Endothelial cell (in vitro differentiated cells): ENCODE measurements at regions not wholly inside any gene's neighbourhood (a gene's known extent, or its start where the extent isn't known, plus 50 kb on each side); places are given as distances from the start of the nearest gene placed in this dataset.

Source experiments
- DNase-seq: peaks from one replicate; pipeline ENCODE4 v3.0.0; 2021; ENCODE audit warnings: low spot score
- H3K27ac Mint-ChIP-seq: one replicate; pipeline ENCODE4 v1.8.0; 2021; ENCODE audit warnings: mixed read lengths, inconsistent platforms; ENCODE audit not compliant: unreplicated experiment
- H3K27me3 Mint-ChIP-seq: one replicate; pipeline ENCODE4 v1.8.0; 2021; ENCODE audit warnings: mild to moderate bottlenecking, moderate library complexity, mixed read lengths, inconsistent platforms; ENCODE audit not compliant: unreplicated experiment
- H3K36me3 Mint-ChIP-seq: one replicate; pipeline ENCODE4 v1.8.0; 2021; ENCODE audit warnings: mild to moderate bottlenecking, low read depth, mixed read lengths, inconsistent platforms; ENCODE audit not compliant: unreplicated experiment
- H3K4me1 Mint-ChIP-seq: one replicate; pipeline ENCODE4 v1.8.0; 2021; ENCODE audit warnings: mild to moderate bottlenecking, mixed read lengths, inconsistent platforms; ENCODE audit not compliant: unreplicated experiment
- H3K4me3 Mint-ChIP-seq: one replicate; pipeline ENCODE4 v1.8.0; 2021; ENCODE audit warnings: mild to moderate bottlenecking, mixed read lengths, inconsistent platforms; ENCODE audit not compliant: unreplicated experiment
- H3K9me3 Mint-ChIP-seq: one replicate; pipeline ENCODE4 v1.8.0; 2021; ENCODE audit warnings: mixed read lengths, inconsistent platforms; ENCODE audit not compliant: unreplicated experiment
- TF ChIP-seq, protein P1 (sequence below): fragments of 200-600 bp; sonication (generic); IDR thresholded peaks from one replicate; pipeline ENCODE4 v1.5.0; 2021; ENCODE audit warnings: antibody characterized with exemption; ENCODE audit not compliant: unreplicated experiment

DNA sequence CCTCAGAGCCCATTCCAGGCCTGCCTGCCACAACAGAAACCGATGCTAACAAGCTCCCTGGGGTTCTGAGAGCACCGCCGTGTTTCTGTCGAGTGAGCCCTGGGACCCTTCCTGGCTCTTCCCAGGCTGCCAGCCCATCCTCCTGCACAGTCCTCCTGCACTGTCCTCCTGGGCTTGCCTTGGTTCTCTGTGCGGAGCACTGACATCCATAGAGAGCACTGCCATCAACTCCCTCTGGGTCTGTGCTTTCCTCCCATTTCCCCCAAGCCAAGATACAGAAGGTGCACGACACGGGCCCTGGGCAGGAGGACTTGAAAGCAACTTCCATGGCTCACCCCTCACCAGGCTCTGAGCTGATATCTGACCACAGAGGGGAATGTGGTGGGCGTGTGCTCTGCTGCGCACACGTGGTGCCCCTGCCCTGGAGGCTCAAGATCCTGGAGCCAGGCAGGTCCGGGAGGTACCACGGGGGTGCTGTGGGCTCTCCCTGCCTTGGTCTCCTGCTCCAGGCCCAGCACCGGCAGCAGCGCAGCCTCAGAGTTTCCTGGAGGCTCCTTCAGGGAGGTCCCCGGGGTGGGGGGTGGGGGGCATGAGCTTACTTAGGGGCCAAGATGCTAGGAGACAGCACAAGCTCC, 304.2 kb downstream of the BRD1 start:
- DNase-seq, result no peak
- H3K36me3 Mint-ChIP-seq, result no peaks in the 10 kb centered on the region

DNA sequence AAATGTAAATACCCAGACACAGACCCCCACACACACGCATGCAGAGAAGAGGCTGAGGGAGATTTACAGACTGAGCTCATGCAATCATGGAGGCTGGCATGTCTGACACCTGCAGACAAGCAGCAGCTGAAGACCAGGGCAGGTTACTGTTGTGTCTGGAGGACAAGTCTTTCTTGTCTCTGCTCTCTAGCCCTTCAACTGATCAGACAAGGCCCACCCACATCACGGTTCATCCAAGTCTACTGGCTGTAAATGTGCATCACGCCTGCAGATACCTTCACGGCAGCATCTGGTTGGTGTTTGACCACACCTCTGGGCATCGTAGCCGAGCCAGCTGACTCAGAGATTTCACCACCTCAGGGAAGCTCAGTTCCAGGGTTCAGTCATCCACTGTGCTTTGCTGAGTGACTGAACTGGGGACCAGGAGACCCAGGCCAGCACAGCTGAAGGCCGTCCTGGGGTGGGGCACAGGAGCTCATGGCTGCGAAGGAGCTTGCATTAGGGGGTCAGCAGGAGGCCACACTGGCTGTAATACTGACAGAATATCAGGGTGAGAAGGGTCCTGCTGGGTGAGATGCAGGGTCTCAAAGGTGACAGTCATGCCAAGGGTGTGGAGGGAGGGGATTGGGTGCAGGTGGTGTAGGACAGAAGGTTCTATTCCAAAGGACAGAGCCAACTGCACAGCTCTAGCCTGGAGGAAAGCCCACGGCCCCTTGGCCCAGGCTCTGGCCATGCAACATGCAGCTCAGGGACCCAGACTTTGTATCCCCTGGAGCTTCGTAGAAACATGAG, 304.9 kb downstream of the BRD1 start:
- TF ChIP-seq, protein P1, sequence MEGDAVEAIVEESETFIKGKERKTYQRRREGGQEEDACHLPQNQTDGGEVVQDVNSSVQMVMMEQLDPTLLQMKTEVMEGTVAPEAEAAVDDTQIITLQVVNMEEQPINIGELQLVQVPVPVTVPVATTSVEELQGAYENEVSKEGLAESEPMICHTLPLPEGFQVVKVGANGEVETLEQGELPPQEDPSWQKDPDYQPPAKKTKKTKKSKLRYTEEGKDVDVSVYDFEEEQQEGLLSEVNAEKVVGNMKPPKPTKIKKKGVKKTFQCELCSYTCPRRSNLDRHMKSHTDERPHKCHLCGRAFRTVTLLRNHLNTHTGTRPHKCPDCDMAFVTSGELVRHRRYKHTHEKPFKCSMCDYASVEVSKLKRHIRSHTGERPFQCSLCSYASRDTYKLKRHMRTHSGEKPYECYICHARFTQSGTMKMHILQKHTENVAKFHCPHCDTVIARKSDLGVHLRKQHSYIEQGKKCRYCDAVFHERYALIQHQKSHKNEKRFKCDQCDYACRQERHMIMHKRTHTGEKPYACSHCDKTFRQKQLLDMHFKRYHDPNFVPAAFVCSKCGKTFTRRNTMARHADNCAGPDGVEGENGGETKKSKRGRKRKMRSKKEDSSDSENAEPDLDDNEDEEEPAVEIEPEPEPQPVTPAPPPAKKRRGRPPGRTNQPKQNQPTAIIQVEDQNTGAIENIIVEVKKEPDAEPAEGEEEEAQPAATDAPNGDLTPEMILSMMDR, result no peak
- no peak for DNase-seq
- H3K27ac Mint-ChIP-seq, result no peak overlapping the region
- no peak overlapping the region for H3K4me3 Mint-ChIP-seq
- peaks cover 3% of the 10 kb centered on the region for H3K27me3 Mint-ChIP-seq
- no peaks in the 10 kb centered on the region for H3K9me3 Mint-ChIP-seq
- H3K36me3 Mint-ChIP-seq, result no peaks in the 10 kb centered on the region
- no peaks in the 10 kb centered on the region for H3K4me1 Mint-ChIP-seq

More for the DNA sequence above, 304.2 kb downstream of the BRD1 start:
- Mint-ChIP-seq H3K9me3 (no peaks in the 10 kb centered on the region), H3K4me3 (no peak overlapping the region), H3K4me1 (no peaks in the 10 kb centered on the region), H3K27ac (no peak overlapping the region), H3K27me3 (peaks cover 3% of the 10 kb centered on the region)
- TF ChIP-seq, protein P1, result no peak

DNA sequence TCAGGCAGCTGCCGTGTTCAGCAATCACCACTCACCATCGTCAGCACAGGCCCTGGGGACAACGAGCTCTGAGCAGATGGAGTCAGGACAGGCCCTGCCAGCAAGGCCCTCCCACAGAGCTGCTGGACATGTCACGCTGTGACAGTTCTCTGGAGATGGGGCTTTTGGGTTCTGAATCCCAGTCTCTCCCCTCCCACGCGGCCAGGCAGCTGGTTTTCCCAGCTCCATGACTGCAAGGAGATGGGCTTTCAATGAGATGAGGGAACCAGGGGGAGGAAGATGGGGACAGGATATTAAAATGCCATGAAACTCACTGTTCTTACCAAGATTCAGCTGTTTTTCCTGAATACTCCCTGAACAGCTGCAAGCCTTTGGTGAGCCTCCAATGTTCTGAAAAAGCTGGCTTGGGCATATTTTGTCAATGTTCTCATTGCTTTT, 305.9 kb downstream of the BRD1 start:
- Mint-ChIP-seq H3K4me3 (no peak overlapping the region), H3K36me3 (no peaks in the 10 kb centered on the region), H3K27ac (no peak overlapping the region), H3K4me1 (no peaks in the 10 kb centered on the region), H3K9me3 (no peaks in the 10 kb centered on the region), H3K27me3 (peaks cover 3% of the 10 kb centered on the region)
- DNase-seq, result no peak
- TF ChIP-seq, protein P1, result no peak

DNA sequence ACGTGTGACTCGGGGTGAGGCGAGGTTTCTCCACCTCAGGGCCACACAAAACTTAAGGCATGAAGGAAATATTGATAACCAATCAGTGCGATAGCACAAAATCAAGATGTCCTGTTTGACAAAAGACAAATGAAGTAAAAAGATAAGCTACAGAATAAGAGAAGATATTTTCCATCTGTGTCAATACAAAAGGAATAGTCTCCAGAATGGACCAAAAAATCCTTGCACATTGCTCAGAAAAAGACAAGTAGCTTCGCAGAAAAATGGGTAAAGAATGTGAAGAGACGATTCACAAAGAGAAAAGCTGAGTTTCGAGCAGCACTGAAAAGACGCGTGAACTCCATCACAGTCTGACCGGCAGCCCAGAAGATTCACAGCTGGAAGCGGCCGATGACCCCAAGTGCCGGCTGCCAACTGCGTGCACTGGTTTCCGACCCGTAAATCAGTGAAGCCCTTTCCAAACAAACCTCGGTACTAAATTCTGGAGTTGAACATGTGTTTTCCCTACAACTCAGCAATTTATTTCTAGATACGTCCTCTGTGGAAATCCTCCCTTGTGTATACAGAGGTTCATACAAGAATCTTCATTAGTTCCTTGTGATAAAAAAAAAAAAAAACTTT, 308.4 kb downstream of the BRD1 start:
- H3K27me3 Mint-ChIP-seq, result peaks cover 2% of the 10 kb centered on the region
- no peaks in the 10 kb centered on the region for H3K4me1 Mint-ChIP-seq
- H3K9me3 Mint-ChIP-seq, result no peaks in the 10 kb centered on the region
- no peak overlapping the region for H3K4me3 Mint-ChIP-seq
- no peak for DNase-seq
- TF ChIP-seq, protein P1, result no peak
- H3K27ac Mint-ChIP-seq, result no peak overlapping the region
- no peaks in the 10 kb centered on the region for H3K36me3 Mint-ChIP-seq
